C4-2B (cell line): ENCODE measurements at regions not wholly inside any gene's neighbourhood (a gene's known extent, or its start where the extent isn't known, plus 50 kb on each side); places are given as distances from the start of the nearest gene placed in this dataset.

Experiments
- H3K27ac ChIP-seq: fragments of 450-650 bp; 2 replicates; pipeline ENCODE4 v1.5.1; 2017
- ZFX ChIP-seq: fragments of 450-650 bp; IDR thresholded peaks from 2 replicates; pipeline ENCODE4 v1.6.1; 2017
- TF ChIP-seq, protein P1 (sequence below): fragments of 450-650 bp; conservative IDR thresholded peaks from 2 replicates; pipeline ENCODE4 v1.5.1; 2017; ENCODE audit warnings: mild to moderate bottlenecking

DNA sequence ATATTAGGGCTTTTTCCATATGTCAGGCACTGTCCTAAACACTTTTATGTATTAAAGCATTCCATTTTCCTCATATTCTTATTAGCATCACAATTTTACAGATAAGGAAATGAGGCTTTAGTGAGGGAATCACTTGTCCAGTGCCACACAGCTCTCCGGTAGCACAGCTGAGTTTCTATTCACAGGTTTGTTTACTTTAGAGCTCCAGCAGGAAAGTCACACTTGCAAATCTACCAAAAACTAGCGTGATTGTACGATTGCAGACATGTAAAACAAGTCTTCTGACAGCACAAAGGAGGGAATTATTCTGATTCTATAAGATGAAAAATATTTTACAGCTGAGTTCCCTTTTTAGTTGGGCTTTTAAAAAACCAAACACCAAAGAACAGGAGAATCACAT, 472.1 kb downstream of the TMA16 start:
- TF ChIP-seq, protein P1, sequence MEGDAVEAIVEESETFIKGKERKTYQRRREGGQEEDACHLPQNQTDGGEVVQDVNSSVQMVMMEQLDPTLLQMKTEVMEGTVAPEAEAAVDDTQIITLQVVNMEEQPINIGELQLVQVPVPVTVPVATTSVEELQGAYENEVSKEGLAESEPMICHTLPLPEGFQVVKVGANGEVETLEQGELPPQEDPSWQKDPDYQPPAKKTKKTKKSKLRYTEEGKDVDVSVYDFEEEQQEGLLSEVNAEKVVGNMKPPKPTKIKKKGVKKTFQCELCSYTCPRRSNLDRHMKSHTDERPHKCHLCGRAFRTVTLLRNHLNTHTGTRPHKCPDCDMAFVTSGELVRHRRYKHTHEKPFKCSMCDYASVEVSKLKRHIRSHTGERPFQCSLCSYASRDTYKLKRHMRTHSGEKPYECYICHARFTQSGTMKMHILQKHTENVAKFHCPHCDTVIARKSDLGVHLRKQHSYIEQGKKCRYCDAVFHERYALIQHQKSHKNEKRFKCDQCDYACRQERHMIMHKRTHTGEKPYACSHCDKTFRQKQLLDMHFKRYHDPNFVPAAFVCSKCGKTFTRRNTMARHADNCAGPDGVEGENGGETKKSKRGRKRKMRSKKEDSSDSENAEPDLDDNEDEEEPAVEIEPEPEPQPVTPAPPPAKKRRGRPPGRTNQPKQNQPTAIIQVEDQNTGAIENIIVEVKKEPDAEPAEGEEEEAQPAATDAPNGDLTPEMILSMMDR = no peak
- no peak for TF ChIP-seq ZFX
- no peak overlapping the region for H3K27ac ChIP-seq

DNA sequence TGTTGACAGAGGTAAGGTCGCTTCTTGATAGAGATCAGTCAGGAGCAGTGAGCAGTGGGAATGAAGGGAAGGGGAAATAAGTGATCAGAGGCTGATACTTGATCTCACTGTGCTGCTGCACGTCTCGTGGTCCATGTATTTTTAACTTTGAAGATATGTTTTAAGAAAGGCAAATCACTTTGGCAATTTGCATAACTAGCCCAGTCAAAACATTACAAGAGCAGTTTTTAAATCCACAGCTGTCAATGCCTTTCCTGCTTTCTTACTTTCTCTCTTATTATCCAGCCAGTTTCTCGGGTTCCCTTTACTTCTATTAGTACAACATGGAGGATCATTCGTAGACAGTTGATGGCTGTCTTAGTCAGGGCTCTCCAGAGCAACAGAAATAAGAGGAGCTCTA, 472.8 kb downstream of the TMA16 start:
- no peak overlapping the region for H3K27ac ChIP-seq
- no peak for TF ChIP-seq ZFX
- TF ChIP-seq, protein P1 = no peak

DNA sequence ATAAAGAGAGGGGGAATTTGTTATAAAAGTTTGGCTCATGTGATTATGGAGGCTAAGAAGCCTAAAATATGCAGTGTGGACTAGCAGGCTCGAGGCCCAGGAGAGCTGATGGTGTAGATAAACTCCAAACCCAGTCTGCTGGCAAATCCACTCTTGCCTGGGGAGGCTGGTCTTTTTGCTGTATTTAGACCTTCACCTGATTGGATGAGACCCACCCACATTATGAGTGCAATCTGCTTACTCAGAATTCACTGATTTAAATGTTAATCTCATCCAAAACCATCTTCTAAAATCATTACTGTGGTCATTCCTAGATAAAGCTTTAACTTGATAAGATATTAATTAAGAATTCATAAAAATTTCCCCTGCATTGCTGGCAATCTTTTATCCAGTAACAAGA, 473.2 kb downstream of the TMA16 start:
- no peak for TF ChIP-seq ZFX
- TF ChIP-seq, protein P1 = no peak
- H3K27ac ChIP-seq = no peak overlapping the region

DNA sequence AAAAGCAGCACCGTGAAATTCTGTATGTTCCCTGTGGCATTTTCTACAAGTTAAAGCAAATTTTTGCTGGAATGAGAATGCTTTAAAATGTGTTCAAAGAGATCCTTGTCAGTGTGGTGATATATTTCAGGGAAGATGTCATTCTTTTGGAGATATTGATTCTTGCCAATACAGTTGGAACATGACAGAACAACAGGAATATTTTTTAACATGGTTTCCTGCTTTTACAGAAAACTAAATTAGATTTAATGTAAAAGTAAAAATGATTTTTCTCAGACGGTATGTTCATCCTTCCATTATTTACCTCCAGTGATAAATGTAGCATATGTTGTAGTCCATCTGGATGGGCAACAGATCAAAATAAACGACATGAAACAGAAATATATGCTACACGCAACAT, 474.8 kb downstream of the TMA16 start:
- H3K27ac ChIP-seq = no peak overlapping the region
- TF ChIP-seq ZFX = no peak
- TF ChIP-seq, protein P1 = no peak

DNA sequence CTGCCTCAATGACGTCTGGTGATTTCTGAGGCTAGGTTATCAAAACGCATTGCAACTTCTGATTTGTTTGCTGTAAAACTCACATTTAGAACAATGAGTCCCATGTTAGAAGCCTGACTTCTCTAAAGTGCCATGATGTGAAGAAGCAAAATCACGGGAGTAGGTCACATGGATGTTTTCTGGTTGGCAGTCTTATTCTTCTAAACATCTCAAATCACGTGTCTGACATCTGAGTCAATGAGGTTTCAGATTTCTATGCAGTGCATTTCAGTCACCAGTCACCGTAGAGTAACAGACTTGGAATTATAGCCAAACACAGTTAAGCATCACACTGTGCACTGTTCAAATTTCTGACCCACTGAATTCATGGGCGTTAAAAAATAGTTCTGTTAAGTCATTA, 482.1 kb downstream of the TMA16 start:
- TF ChIP-seq ZFX = no peak
- TF ChIP-seq, protein P1 = no peak

DNA sequence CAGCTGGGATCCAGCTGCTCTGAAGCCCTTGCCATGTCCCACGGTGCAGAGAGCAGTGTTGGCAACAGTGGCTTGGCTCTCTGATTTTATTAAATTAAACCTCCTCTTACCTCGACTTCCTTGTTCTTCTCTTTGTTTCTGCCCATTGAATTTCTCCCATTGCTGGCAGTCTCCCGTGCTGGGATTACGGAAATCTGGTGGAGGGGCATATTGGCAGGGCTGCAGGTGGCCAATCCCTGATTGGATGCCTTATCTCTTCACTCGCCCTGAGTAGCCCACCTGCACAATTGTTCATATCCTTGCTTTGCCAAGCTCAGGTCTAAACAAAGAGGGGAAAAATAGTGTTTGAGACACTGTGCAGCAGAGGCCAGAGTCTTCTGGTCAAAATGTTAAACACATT, 493.9 kb downstream of the TMA16 start:
- no peak for TF ChIP-seq ZFX
- no peak overlapping the region for H3K27ac ChIP-seq

More for the DNA sequence above, 482.1 kb downstream of the TMA16 start:
- H3K27ac ChIP-seq = no peak overlapping the region

DNA sequence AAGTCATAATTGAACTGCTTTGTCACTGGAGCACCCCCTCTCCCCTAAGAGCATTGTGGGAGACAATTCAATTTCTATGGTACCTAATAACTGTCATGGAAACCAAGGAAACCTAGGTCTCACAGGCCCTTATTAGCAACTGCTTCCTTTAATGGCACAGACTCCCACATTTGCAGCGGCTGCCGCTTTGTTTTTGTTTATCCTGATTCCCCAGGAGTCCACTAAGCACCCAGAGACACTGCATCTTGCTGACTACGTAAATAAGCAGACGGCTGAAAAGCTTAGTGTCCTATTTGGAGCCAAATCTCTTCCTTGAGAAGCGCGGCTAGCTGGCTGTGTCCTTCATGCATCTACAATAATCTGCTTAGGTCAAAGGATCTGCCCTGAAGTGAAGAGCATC, 494.4 kb downstream of the TMA16 start:
- H3K27ac ChIP-seq = no peak overlapping the region
- TF ChIP-seq, protein P1 = no peak
- TF ChIP-seq ZFX = no peak

DNA sequence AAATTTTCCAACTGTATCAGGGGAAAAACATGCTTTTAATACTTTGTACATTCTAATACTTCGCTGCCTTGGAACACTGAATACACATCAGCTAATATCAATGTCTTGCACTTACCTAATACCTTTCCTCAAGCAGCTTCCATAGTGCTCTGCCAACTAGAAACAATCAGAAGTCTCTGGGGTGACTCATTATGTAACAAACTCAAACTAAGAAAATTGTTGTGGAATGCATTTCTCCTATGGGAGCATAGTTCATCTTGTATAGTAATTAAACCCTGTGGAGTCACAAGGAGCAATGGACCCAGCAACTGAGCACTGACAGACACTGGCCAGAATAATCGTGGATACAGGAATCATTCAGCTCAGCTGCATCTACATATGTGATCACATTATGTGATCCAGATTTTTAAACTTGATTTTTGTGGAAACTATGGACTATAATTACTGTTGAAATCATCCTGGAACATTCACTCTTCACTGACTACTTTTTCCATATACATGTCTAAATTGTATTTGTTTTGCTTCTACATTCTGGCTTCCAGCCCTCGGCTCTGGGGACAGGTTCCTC, 496.9 kb downstream of the TMA16 start:
- TF ChIP-seq, protein P1 = no peak
- no peak for TF ChIP-seq ZFX

More for the DNA sequence above, 496.9 kb downstream of the TMA16 start:
- no peak overlapping the region for H3K27ac ChIP-seq
